H1 (cell line): ENCODE measurements at regions not wholly inside any gene's neighbourhood (a gene's known extent, or its start where the extent isn't known, plus 50 kb on each side); places are given as distances from the start of the nearest gene placed in this dataset.
A peak's percentile ranks its signal among the peaks of the same experiment; 100 is the strongest.

Experiments
- CTCF ChIA-PET: fragments of 300-600 bp; sonication (Branson Sonifier 250); formaldehyde crosslinking; loops from one replicate; lab custom pipeline; 2021; ENCODE audit not compliant: partially characterized antibody; lab: Charles Lee
- POLR2A ChIA-PET: fragments of 300-600 bp; sonication (Branson Sonifier 250); formaldehyde crosslinking; loops from one replicate; lab custom pipeline; 2021; ENCODE audit warnings: inconsistent platforms; ENCODE audit not compliant: partially characterized antibody; lab: Charles Lee
- DNase-seq, 2 experiments: peaks; one replicate each; pipeline versions ENCODE4 v3.0.0 to v3.0.0-alpha.2; 2010 to 2022; ENCODE audit warnings: low spot score in 2 of 2, low read depth in 1 of 2, mixed read lengths in 1 of 2
- FAIRE-seq: peaks from 2 replicates; lab custom pipeline; 2011; peaks lifted over from hg19 to GRCh38; lab: Jason Lieb, UNC
- H2AFZ ChIP-seq: 2 replicates; pipeline ENCODE4 v1.8.1; 2012; ENCODE audit warnings: low read length, inconsistent platforms
- H2AK5ac ChIP-seq: 2 replicates; pipeline ENCODE4 v1.6.1; 2013; ENCODE audit warnings: low read depth, low read length
- H2BK120ac ChIP-seq: replicated peaks from 2 replicates; pipeline ENCODE3; 2013; ENCODE audit warnings: low read depth, low read length, inconsistent platforms
- H2BK12ac ChIP-seq: 2 replicates; pipeline ENCODE4 v1.6.1; 2013; ENCODE audit warnings: low read depth, low read length
- H2BK15ac ChIP-seq: 2 replicates; pipeline ENCODE4 v1.6.1; 2013; ENCODE audit warnings: low read length
- H2BK20ac ChIP-seq: 2 replicates; pipeline ENCODE4 v1.6.1; 2013; ENCODE audit warnings: low read length
- H2BK5ac ChIP-seq: 2 replicates; pipeline ENCODE4 v1.6.1; 2013; ENCODE audit warnings: low read depth, low read length
- H3K14ac ChIP-seq: 2 replicates; pipeline ENCODE4 v1.6.1; 2013; ENCODE audit warnings: inconsistent platforms; ENCODE audit not compliant: insufficient read length
- H3K18ac ChIP-seq: 2 replicates; pipeline ENCODE4 v1.6.1; 2013; ENCODE audit warnings: low read length; ENCODE audit errors: extremely low read depth
- H3K23ac ChIP-seq: 2 replicates; pipeline ENCODE4 v1.6.1; 2013; ENCODE audit warnings: inconsistent platforms; ENCODE audit not compliant: insufficient read length
- H3K23me2 ChIP-seq: 2 replicates; pipeline ENCODE4 v1.6.1; 2013; ENCODE audit warnings: low read depth, low read length
- H3K27ac ChIP-seq: 2 replicates; pipeline ENCODE4 v1.6.1; 2011; ENCODE audit warnings: low read depth, low read length, inconsistent platforms
- H3K27me3 ChIP-seq, 4 experiments: replicated peaks in 1 of 4; 1 replicate in 1 of 4; 2 replicates in 3 of 4; pipeline versions ENCODE4 v1.6.1 to v1.8.1; 2011 to 2013; ENCODE audit warnings: low read length in 3 of 4, mild to moderate bottlenecking in 3 of 4, inconsistent platforms in 2 of 4, mixed read lengths in 2 of 4, moderate library complexity in 1 of 4; ENCODE audit not compliant: control insufficient read depth in 3 of 4, insufficient read depth in 3 of 4; ENCODE audit errors: extremely low read depth in 1 of 4
- H3K36me3 ChIP-seq, 4 experiments: 2 replicates each; pipeline versions ENCODE4 v1.6.1 to v1.8.1; 2011 to 2013; ENCODE audit warnings: mild to moderate bottlenecking in 4 of 4, low read length in 3 of 4, moderate library complexity in 2 of 4, control low read depth in 1 of 4, inconsistent platforms in 1 of 4; ENCODE audit not compliant: insufficient read depth in 4 of 4, control insufficient read depth in 2 of 4
- H3K4ac ChIP-seq: replicated peaks from 2 replicates; pipeline ENCODE3; 2013; ENCODE audit warnings: low read length, low read depth, mixed read lengths, inconsistent platforms; ENCODE audit not compliant: insufficient read length
- H3K4me1 ChIP-seq, 4 experiments: replicated peaks in 1 of 4; 1 replicate in 1 of 4; 2 replicates in 3 of 4; pipeline versions ENCODE4 v1.6.1 to v1.8.1; 2011 to 2013; ENCODE audit warnings: low read length in 3 of 4, inconsistent platforms in 2 of 4, mixed read lengths in 1 of 4; ENCODE audit not compliant: insufficient read depth in 4 of 4, control insufficient read depth in 3 of 4
- H3K4me2 ChIP-seq, 2 experiments: 2 replicates each; pipeline versions ENCODE4 v1.6.1 to v1.8.1; 2011 to 2013; ENCODE audit warnings: low read depth in 2 of 2, low read length in 2 of 2, control low read depth in 1 of 2, inconsistent platforms in 1 of 2, mild to moderate bottlenecking in 1 of 2; ENCODE audit not compliant: insufficient read depth in 1 of 2
- H3K4me3 ChIP-seq, 4 experiments: fragments of 200-600, 300-600 bp in 1 of 4; sonication (generic), shearing (Covaris generic), sonication (Bioruptor Twin) in 1 of 4; 2 replicates each; pipeline versions ENCODE4 v1.5.1 to v1.8.1; 2011 to 2016; ENCODE audit warnings: low read length in 4 of 4, low read depth in 3 of 4, control low read depth in 2 of 4, inconsistent platforms in 2 of 4, mild to moderate bottlenecking in 2 of 4, mixed read lengths in 1 of 4, moderate library complexity in 1 of 4; ENCODE audit not compliant: insufficient read depth in 2 of 4; ENCODE audit errors: extremely low read depth in 1 of 4
- H3K56ac ChIP-seq: replicated peaks from 2 replicates; pipeline ENCODE3; 2013; ENCODE audit warnings: low read depth, mild to moderate bottlenecking, mixed read lengths, low read length, inconsistent platforms; ENCODE audit not compliant: insufficient read length
- H3K79me1 ChIP-seq: 2 replicates; pipeline ENCODE4 v1.6.1; 2013; ENCODE audit warnings: low read depth, low read length, control low read depth
- H3K79me2 ChIP-seq, 2 experiments: 2 replicates each; pipeline versions ENCODE4 v1.6.1 to v1.8.1; 2012 to 2013; ENCODE audit warnings: low read length in 2 of 2, mild to moderate bottlenecking in 2 of 2, inconsistent platforms in 1 of 2; ENCODE audit not compliant: insufficient read depth in 2 of 2, control insufficient read depth in 1 of 2
- H3K9ac ChIP-seq, 4 experiments: replicated peaks in 1 of 4; 1 replicate in 1 of 4; 2 replicates in 3 of 4; pipeline versions ENCODE4 v1.6.1 to v1.8.1; 2011 to 2013; ENCODE audit warnings: low read depth in 3 of 4, low read length in 3 of 4, control low read depth in 2 of 4, mild to moderate bottlenecking in 2 of 4, moderate library complexity in 2 of 4, inconsistent platforms in 1 of 4; ENCODE audit errors: extremely low read depth in 1 of 4
- H3K9me3 ChIP-seq, 2 experiments: 2 replicates each; pipeline versions ENCODE4 v1.6.1 to v1.8.1; 2012 to 2013; ENCODE audit warnings: mild to moderate bottlenecking in 2 of 2, moderate library complexity in 2 of 2, control low read depth in 1 of 2, inconsistent platforms in 1 of 2, low read depth in 1 of 2, low read length in 1 of 2, mixed read lengths in 1 of 2; ENCODE audit not compliant: insufficient read depth in 2 of 2
- H4K20me1 ChIP-seq, 2 experiments: replicated peaks in 1 of 2; 2 replicates each; pipeline versions ENCODE3 to v1.8.1; 2011 to 2013; ENCODE audit warnings: inconsistent platforms in 2 of 2, low read length in 2 of 2, mild to moderate bottlenecking in 1 of 2; ENCODE audit not compliant: insufficient read depth in 2 of 2, control insufficient read depth in 1 of 2
- H4K5ac ChIP-seq: 2 replicates; pipeline ENCODE4 v1.6.1; 2013; ENCODE audit warnings: low read length, low read depth, mixed read lengths, inconsistent platforms; ENCODE audit not compliant: insufficient read length
- H4K8ac ChIP-seq: 2 replicates; pipeline ENCODE4 v1.8.0; 2013; ENCODE audit warnings: mild to moderate bottlenecking, moderate library complexity, low read length, inconsistent platforms; ENCODE audit not compliant: insufficient read depth; ENCODE audit errors: extremely low read depth
- H4K91ac ChIP-seq: replicated peaks from 2 replicates; pipeline ENCODE3; 2013; ENCODE audit warnings: low read length, mixed read lengths, inconsistent platforms; ENCODE audit not compliant: insufficient read length
- BCL11A ChIP-seq, 2 experiments: IDR thresholded peaks; one replicate each; pipeline ENCODE4 v1.6.1; 2011; ENCODE audit warnings: low read depth in 2 of 2, low read length in 2 of 2, mild to moderate bottlenecking in 2 of 2
- CEBPB ChIP-seq: IDR thresholded peaks from 2 replicates; pipeline ENCODE4 v1.6.1; 2012; ENCODE audit warnings: low read depth, low read length
- CTBP2 ChIP-seq: IDR thresholded peaks from 2 replicates; pipeline ENCODE4 v1.7.0; 2011; ENCODE audit warnings: borderline replicate concordance, mild to moderate bottlenecking, moderate library complexity, mixed read lengths, low read length; ENCODE audit not compliant: insufficient read depth, insufficient read length
- EGR1 ChIP-seq: IDR thresholded peaks from 2 replicates; pipeline ENCODE4 v1.6.1; 2011; ENCODE audit warnings: low read depth, low read length, borderline replicate concordance
- EP300 ChIP-seq, 2 experiments: IDR thresholded peaks; 1 replicate in 1 of 2; 2 replicates in 1 of 2; pipeline ENCODE4 v1.6.1; 2011 to 2012; ENCODE audit warnings: low read depth in 2 of 2, low read length in 2 of 2, mild to moderate bottlenecking in 2 of 2, borderline replicate concordance in 1 of 2, inconsistent platforms in 1 of 2, moderate library complexity in 1 of 2
- GABPA ChIP-seq: IDR thresholded peaks from 2 replicates; pipeline ENCODE4 v1.6.1; 2011; ENCODE audit warnings: mild to moderate bottlenecking, low read length, moderate library complexity, borderline replicate concordance; ENCODE audit not compliant: insufficient read depth
- GTF2F1 ChIP-seq: IDR thresholded peaks from 2 replicates; pipeline ENCODE4 v1.6.1; 2012; ENCODE audit warnings: low read depth, low read length, improper control_type of control experiment, borderline replicate concordance
- JUN ChIP-seq: IDR thresholded peaks from 2 replicates; pipeline ENCODE4 v1.6.1; 2011; ENCODE audit warnings: low read depth, mild to moderate bottlenecking, improper control_type of control experiment, low read length
- JUND ChIP-seq: IDR thresholded peaks from 2 replicates; pipeline ENCODE4 v1.6.1; 2011; ENCODE audit warnings: mild to moderate bottlenecking, improper control_type of control experiment, low read length
- KDM1A ChIP-seq: fragments of 200-600, 300-600 bp; sonication (generic); IDR thresholded peaks from 2 replicates; pipeline ENCODE4 v1.7.1; 2016; ENCODE audit warnings: mild to moderate bottlenecking, low read length, borderline replicate concordance
- NANOG ChIP-seq: IDR thresholded peaks from 2 replicates; pipeline ENCODE4 v1.6.1; 2011; ENCODE audit warnings: low read length, low read depth, mild to moderate bottlenecking, inconsistent platforms; ENCODE audit not compliant: insufficient read depth, poor library complexity, severe bottlenecking
- SIRT6 ChIP-seq: IDR thresholded peaks from one replicate; pipeline ENCODE4 v1.7.1; 2012; ENCODE audit warnings: low read length, inconsistent platforms
- TBP ChIP-seq: IDR thresholded peaks from 2 replicates; pipeline ENCODE4 v1.6.1; 2011; ENCODE audit warnings: low read depth, low read length, improper control_type of control experiment
- WGBS, 2 experiments: shearing (Covaris generic) in 1 of 2; methylation state at CpG; one replicate each; pipeline versions ENCODE4 v1.1.6 to v1.1.7; 2013 to 2015; ENCODE audit warnings: low lambda C conversion rate in 2 of 2, mixed read lengths in 2 of 2, inconsistent platforms in 1 of 2, low coverage in 1 of 2, missing lambda C conversion rate in 1 of 2; ENCODE audit not compliant: insufficient replicate concordance in 2 of 2, insufficient coverage in 1 of 2, insufficient read length in 1 of 2; ENCODE audit errors: extremely low coverage in 1 of 2, missing lambda C conversion rate in 1 of 2; 5-methylcytosine and 5-hydroxymethylcytosine counted together
- TF ChIP-seq, protein P1 (sequence below): IDR thresholded peaks from 2 replicates; pipeline ENCODE4 v1.6.1; 2011; ENCODE audit warnings: low read depth, mild to moderate bottlenecking, low read length; ENCODE audit not compliant: insufficient read depth

DNA sequence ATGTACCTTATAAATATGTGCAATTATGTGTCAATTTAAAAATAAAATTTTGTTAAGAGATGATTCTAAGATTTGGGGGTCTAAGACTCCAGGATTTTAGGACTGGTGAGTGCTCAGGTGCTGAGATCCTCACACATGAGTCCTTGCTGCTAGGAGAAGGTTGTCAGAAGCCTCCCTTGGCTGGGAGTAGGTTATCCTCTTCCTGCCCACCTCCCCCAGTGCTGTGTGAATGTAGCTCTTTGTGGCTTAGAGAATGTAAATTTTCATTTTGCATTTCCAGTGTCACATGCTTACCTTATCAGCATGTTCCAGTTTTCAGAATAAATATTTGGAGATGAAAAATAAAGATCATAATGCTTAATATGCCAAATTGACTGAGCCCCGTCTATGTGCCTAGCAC, 114.2 kb upstream of the MDM1 start:
- no peak overlapping the region for H2BK15ac ChIP-seq
- no peak overlapping the region for H3K23ac ChIP-seq
- H3K9me3 ChIP-seq: peaks cover 7 to 10% of the 10 kb centered on the region in 2 experiments; a peak in 1 of 4 replicates
- FAIRE-seq: no peak
- no peak overlapping the region for H3K56ac ChIP-seq
- H3K23me2 ChIP-seq: no peaks in the 10 kb centered on the region
- WGBS, 2 experiments: 63% methylated on average over 1 of the region's 1 CpG; no CpG with 5 or more reads in 1 of the 2 experiments
- no peaks in the 10 kb centered on the region for H3K36me3 ChIP-seq
- H2BK5ac ChIP-seq: peak overlapping the region; percentile 41; the same call in 1 of the 2 replicates
- H3K79me1 ChIP-seq: no peaks in the 10 kb centered on the region
- peak overlapping the region; percentile 23 to 63; a peak in 3 of 4 replicates for H3K4me2 ChIP-seq
- H2BK120ac ChIP-seq: no peak overlapping the region
- no peak overlapping the region for H3K27ac ChIP-seq
- no peaks in the 10 kb centered on the region for H3K27me3 ChIP-seq
- ChIA-PET POLR2A (interaction anchor here (1.4 kb wide), 1 partner anchor 88 kb away, joined by 5 read pairs; no protein-coding TSS in a partner anchor), CTCF (interaction anchor here (0.6 to 1.2 kb wide), 2 partner anchors 8 to 16 kb away, joined by 3 read pairs; no protein-coding TSS in a partner anchor)
- H3K4ac ChIP-seq: no peak overlapping the region
- H3K14ac ChIP-seq: no peak overlapping the region
- no peak overlapping the region for H2BK20ac ChIP-seq
- DNase-seq: no peak
- peaks cover under 1 to 7% (median 6%) of the 10 kb centered on the region in 4 experiments; a peak in 3 of 7 replicates for H3K4me1 ChIP-seq
- no peak overlapping the region for H2AFZ ChIP-seq
- no peaks in the 10 kb centered on the region for H3K79me2 ChIP-seq
- H2BK12ac ChIP-seq: no peak overlapping the region
- no peak overlapping the region for H4K8ac ChIP-seq
- no peak overlapping the region for H3K18ac ChIP-seq
- H3K4me3 ChIP-seq: peak overlapping the region in 1 of 4 experiments; percentile 36; a peak in 2 of 8 replicates
- no peaks in the 10 kb centered on the region for H4K20me1 ChIP-seq
- H4K91ac ChIP-seq: no peak overlapping the region
- no peak overlapping the region for H2AK5ac ChIP-seq
- H3K9ac ChIP-seq: no peak overlapping the region
- peak overlapping the region; percentile 2 for H4K5ac ChIP-seq
- TF ChIP-seq EGR1: no peak
- TF ChIP-seq NANOG: no peak
- no peak for TF ChIP-seq BCL11A (IDR thresholded peaks at IDR 0.05; ENCODE audit: low read depth in 2 of 2, low read length in 2 of 2)
- TF ChIP-seq SIRT6: no peak
- TF ChIP-seq, protein P1, sequence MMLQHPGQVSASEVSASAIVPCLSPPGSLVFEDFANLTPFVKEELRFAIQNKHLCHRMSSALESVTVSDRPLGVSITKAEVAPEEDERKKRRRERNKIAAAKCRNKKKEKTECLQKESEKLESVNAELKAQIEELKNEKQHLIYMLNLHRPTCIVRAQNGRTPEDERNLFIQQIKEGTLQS: no peak
- TF ChIP-seq CEBPB: no peak
- no peak for TF ChIP-seq JUN
- TF ChIP-seq TBP: no peak
- TF ChIP-seq GABPA: no peak
- TF ChIP-seq JUND: no peak
- TF ChIP-seq KDM1A: no peak
- TF ChIP-seq EP300 (IDR thresholded peaks at IDR 0.05; ENCODE audit: borderline replicate concordance in 1 of 2, low read depth in 2 of 2, low read length in 2 of 2): no peak
- TF ChIP-seq CTBP2: no peak
- TF ChIP-seq GTF2F1: no peak
